Stimulated activated CD4-positive, alpha-beta T cell treated with anti-CD3 and anti-CD28 coated beads, Interleukin-1b, Interleukin-23, amount 100 ng/mL, for 48 hours (primary cell): ENCODE measurements at regions not wholly inside any gene's neighbourhood (a gene's known extent, or its start where the extent isn't known, plus 50 kb on each side); places are given as distances from the start of the nearest gene placed in this dataset.
"Not testable (repeated sequence)": the region's sequence is repeated elsewhere in the genome, so short reads cannot be mapped to it uniquely, and the experiment has no call there.

Source experiments
- DNase-seq: peaks from one replicate; pipeline ENCODE4 v3.0.0-alpha.2; 2020

DNA sequence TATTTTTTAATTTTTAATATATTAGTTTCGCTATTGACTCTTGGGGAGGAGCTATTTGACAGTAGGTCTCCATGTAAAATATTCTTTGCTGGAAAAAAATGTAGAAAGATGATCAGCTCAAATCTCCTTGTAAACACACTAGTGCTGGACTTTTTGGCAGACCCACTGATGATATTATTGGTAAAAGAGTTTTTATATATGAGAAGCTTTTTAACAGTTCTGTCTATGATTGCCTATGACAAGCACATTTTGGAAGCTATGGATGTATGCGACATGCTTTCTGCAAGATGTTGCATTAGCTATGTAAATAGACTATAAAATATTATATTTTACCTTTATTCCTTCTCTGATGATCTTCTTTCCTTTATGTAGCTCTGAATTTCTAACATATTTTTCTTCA lies 928.5 kb downstream of the DNAJB9 start:
- DNase-seq, result no peak

GRCh38 chr7:109503421-109503820 lies 933.7 kb downstream of the DNAJB9 start:
- no peak for DNase-seq

DNA sequence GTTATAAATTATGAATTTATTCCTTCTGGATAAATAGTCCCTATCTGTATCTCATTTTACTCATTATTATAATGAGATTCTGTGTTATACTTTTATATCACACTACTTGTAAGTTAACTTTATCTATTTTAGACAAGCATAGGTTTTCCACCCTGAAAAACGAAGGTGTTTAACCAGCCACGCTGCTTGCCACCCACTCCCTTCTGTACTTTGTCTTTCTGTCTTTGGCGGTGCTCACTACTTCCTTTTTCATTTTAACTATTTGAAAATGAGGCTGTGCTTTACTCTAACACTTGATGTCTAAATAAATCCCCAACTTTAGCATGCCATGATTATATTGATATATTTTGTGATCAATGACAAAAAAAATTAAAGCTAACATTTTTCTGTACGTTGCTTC lies 952.9 kb downstream of the DNAJB9 start:
- no peak for DNase-seq

DNA sequence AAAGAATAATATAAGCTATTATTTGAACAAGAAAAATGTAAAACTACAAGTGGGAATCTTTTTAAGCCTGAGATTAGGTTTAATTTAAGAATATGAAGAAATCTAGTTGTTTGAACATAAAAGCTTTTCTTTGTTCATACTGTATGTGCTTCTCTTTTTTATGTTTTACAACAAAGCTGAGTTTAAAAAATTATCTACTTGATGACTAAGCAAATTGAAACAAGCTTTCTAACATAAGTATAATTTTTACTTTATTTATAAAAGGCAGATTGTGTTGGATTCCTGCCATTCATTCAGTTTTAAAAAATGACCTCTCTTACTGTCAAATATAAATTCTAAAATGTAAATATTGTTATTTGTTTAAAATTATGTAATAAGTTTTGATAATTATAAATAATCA lies 958.2 kb downstream of the DNAJB9 start:
- DNase-seq, result no peak

DNA sequence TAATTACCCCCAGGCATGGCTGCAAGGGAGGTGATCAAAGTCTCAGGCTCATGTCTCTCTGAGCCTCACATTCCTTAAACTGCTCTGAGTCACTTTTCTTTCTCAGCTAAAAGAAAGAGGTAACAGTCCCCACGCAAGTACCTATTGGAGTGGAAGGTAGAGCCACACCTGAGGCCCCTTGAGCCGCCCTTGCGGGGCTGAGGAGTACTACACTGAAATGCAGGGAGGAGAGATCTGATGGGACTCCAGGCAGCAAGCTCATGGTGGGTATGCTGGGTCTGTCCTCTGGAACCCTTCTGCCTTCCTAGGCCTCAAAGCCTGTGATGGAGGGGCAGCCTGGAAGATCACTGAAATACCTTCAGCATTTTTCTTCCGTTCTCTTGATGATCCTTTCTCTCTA lies 960.0 kb downstream of the DNAJB9 start:
- DNase-seq, result no peak

DNA sequence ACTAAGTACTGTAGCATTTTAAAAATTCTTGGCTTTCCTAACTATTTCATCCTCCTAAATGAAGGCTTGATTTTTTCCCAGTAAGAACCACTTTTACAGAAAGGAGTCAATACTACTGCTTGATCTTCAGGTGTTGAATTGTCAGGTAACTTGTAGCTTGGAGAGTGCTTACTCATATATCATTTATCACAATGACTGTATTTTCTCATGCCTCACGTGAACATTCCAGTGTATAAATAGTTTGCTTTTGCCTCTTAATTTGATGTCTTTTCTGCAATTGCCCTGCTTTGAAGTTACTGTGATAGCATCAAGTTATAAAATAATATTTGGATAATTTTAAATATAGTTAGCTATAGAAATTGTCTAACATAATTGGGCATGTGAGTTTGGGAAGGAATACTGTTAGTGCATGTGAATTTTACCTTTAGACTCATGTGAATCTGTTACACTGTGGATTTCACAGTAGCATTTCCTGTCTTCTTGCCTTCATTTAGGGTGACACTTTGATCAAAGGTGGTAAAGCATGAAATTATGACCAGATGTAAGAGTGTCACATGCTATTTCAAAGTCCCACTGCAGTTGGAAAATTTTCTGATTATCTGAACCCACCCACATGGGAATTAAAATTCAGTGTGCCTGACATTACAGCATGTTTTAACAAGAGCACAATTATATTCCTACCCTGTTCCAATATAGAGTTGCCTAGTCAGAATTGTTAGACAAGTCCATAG lies 962.8 kb downstream of the DNAJB9 start:
- DNase-seq, result no peak

- DNase-seq, result no peak
These were observed 976.0 kb downstream of the DNAJB9 start for GRCh38 chr7:109545686-109546085.

GRCh38 chr7:109549471-109550193 lies 980.0 kb downstream of the DNAJB9 start:
- no peak for DNase-seq

- no peak for DNase-seq
These were observed 982.3 kb downstream of the DNAJB9 start for GRCh38 chr7:109552017-109552416.

DNA sequence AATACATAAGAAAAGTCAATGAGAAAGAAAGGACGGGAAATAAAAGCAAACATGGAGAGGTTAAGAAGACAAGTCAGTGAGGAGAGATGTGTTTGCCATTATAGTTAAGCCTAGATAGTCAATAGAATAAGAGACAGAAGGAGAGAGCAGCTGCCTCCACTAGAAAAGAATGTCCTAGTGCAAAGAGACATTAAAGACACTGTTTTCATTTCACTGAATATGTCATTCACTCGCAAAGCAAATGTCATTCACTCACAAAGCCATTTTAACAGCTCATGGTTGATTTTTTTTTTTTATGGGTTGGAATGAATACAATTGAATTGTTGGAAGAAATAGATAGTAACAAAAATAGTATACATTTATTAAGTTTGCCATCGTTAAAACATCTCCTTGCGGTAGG lies 1007.6 kb downstream of the DNAJB9 start:
- no peak for DNase-seq

DNA sequence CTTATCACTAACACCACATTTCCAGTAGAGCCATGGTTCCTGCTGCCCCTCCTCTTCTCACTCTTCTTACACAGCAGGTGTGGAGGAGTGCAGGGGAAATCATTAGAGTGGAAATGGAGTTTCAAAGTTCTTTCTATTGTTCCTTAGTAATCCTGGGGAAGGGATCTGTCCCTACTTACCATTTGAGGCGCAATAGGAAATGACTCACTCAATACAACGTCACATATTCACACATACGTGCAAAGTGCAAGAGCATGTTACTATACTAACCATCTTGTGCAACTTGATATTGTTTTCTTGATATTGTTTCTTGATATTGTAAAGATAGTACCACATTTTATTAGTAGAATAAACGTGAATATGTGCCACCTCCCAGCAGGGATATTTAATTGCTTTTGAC lies 1010.2 kb downstream of the DNAJB9 start:
- no peak for DNase-seq

GRCh38 chr7:109582211-109582610 lies 1012.5 kb downstream of the DNAJB9 start:
- no peak for DNase-seq

GRCh38 chr7:109596948-109597347 lies 1027.3 kb downstream of the DNAJB9 start:
- DNase-seq, result not testable (repeated sequence)

GRCh38 chr7:109611656-109612055 lies 1042.0 kb downstream of the DNAJB9 start:
- DNase-seq, result no peak

- no peak for DNase-seq
These were observed 1046.9 kb downstream of the DNAJB9 start for GRCh38 chr7:109616551-109617069.

- DNase-seq, result no peak
These were observed 1052.6 kb downstream of the DNAJB9 start for GRCh38 chr7:109622320-109622719.

DNA sequence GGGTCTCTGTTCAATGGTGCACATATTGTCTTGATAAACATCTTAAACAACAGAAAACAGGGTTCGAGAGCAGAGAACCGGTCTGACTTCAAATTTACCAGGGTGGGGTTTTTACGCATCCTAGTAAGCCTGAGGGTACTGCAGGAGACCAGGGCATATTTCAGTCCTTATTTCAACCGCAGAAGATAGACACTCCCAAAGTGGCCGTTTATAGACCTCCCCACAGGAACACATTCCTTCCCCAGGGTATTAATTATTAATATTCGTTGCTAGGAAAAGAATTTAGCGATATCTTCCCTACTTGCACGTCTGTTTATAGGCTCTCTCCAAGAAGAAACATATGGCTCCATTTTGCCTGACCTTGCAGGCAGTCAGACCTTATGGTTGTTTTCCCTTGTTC lies 1063.2 kb downstream of the DNAJB9 start:
- not testable (repeated sequence) for DNase-seq

GRCh38 chr7:109635374-109635773 lies 1065.7 kb downstream of the DNAJB9 start:
- DNase-seq, result no peak

DNA sequence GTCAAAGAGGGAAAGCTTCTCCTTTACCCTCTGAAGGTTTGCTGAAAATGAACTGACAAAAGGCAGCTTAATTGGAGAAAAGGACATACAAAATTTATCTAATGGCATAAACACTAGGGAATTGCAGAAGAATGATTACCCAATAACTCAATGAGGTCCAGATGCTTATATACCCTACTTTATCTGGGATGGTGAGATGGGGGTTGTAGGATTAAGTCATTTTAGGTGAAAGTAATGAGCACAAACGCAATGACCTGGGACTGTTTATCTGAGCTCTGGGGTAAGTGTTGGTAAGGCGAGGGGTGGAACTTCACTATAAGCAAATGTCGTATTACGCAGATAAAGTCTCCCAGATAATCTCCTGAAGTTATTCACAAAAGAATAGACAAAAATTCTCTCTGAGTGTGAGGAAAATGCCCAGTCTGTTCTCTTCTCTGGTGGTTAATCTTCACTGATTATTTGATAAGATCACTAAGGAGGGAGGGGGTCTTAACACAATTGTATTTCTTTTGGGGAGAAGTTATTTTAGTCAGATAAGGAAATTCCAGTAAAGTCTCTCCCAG lies 1067.8 kb downstream of the DNAJB9 start:
- DNase-seq, result no peak

GRCh38 chr7:109638321-109638720 lies 1068.6 kb downstream of the DNAJB9 start:
- no peak for DNase-seq

DNA sequence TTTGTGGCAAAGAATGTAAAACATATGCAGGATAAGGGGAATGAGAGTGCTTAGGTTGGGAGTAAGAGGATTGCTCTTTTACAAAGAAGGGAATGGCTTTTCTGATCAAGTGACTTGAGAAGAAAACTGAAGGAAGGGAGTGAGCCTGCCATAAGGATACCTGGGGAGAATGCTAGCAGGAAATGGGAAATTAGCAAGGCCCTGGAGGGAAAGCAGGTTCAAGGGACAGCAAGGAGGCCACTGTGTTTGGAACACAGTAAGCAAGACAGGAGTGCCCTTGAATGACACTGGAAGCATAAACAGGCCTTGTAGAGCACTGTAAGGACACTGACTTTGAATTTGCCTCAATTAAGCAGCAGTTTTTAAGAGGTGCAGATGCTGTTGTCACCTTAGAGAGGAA lies 1069.9 kb downstream of the DNAJB9 start:
- no peak for DNase-seq

GRCh38 chr7:109641445-109641844 lies 1071.8 kb downstream of the DNAJB9 start:
- no peak for DNase-seq

- DNase-seq, result no peak
These were observed 1076.5 kb downstream of the DNAJB9 start for GRCh38 chr7:109646124-109646523.

DNA sequence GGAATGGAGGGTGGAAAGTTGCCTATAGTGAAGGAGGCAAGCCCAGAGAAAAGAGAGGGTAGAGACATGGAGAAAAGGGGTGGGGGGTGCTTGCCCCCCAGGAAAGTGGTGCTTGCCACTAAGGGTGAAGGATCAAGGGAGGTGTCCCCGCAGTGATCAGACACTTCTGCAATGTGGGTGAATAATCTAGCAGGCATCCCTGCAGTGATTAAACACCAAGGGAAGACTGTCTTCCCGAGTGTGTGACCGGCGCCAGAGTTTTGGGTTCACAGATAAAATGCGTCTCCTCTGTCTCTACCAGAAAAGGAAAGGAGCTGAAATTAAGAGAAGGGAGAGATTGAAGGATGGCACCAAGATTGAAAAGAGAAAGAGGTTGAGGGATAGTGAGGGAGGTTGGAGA lies 1076.9 kb downstream of the DNAJB9 start:
- DNase-seq, result not testable (repeated sequence)
